Loucy (cell line): ENCODE measurements at regions not wholly inside any gene's neighbourhood (a gene's known extent, or its start where the extent isn't known, plus 50 kb on each side); places are given as distances from the start of the nearest gene placed in this dataset.
A peak's percentile ranks its signal among the peaks of the same experiment; 100 is the strongest.

Experiments
- H2AFZ ChIP-seq: fragments of 200-600 bp; sonication (generic); 2 replicates; pipeline ENCODE4 v1.6.0; 2016; ENCODE audit warnings: antibody characterized with exemption, mild to moderate bottlenecking, low read length, moderate library complexity
- H3F3A ChIP-seq: fragments of 200-600 bp; 2 replicates; pipeline ENCODE4 v1.6.0; 2016; ENCODE audit warnings: antibody characterized with exemption, low read depth, mild to moderate bottlenecking
- H3K27me3 ChIP-seq: fragments of 200-600 bp; sonication (generic); 2 replicates; pipeline ENCODE4 v1.6.1; 2014; ENCODE audit warnings: low read length, mild to moderate bottlenecking; ENCODE audit not compliant: insufficient read depth, poor library complexity, severe bottlenecking
- H3K36me3 ChIP-seq: fragments of 200-600 bp; sonication (generic); 2 replicates; pipeline ENCODE4 v1.6.1; 2016; ENCODE audit warnings: low read length; ENCODE audit not compliant: insufficient read depth
- H3K4me1 ChIP-seq: fragments of 200-600 bp; sonication (generic); 2 replicates; pipeline ENCODE4 v1.5.1; 2014; ENCODE audit warnings: low read length, mild to moderate bottlenecking; ENCODE audit not compliant: insufficient read depth, poor library complexity, severe bottlenecking
- H3K4me2 ChIP-seq: fragments of 200-600 bp; sonication (generic); 2 replicates; pipeline ENCODE4 v1.6.0; 2014; ENCODE audit warnings: antibody characterized with exemption, low read length, low read depth, mild to moderate bottlenecking; ENCODE audit not compliant: poor library complexity, severe bottlenecking
- H3K4me3 ChIP-seq: fragments of 200-600 bp; sonication (generic); 2 replicates; pipeline ENCODE4 v1.5.1; 2014; ENCODE audit warnings: low read length, mild to moderate bottlenecking, mixed read lengths; ENCODE audit not compliant: poor library complexity, severe bottlenecking
- H3K79me2 ChIP-seq: fragments of 200-600 bp; sonication (generic); 2 replicates; pipeline ENCODE4 v1.6.1; 2014; ENCODE audit warnings: low read length; ENCODE audit not compliant: insufficient read depth
- H3K9ac ChIP-seq: fragments of 200-600 bp; sonication (generic); 2 replicates; pipeline ENCODE4 v1.6.0; 2014; ENCODE audit warnings: mild to moderate bottlenecking, low read depth, low read length, moderate library complexity; ENCODE audit not compliant: poor library complexity, severe bottlenecking
- H3K9me2 ChIP-seq: fragments of 200-600 bp; sonication (generic); replicated peaks from 2 replicates; pipeline ENCODE4 v1.6.1; 2016; ENCODE audit warnings: low read depth, low read length, mixed read lengths
- H3K9me3 ChIP-seq: fragments of 200-600 bp; sonication (generic); 2 replicates; pipeline ENCODE4 v1.6.1; 2014; ENCODE audit warnings: mild to moderate bottlenecking, antibody characterized with exemption, low read length, low read depth; ENCODE audit not compliant: insufficient read depth
- H4K20me1 ChIP-seq: fragments of 200-600 bp; sonication (generic); 2 replicates; pipeline ENCODE4 v1.6.0; 2014; ENCODE audit warnings: antibody characterized with exemption, low read length, mild to moderate bottlenecking; ENCODE audit not compliant: insufficient read depth, poor library complexity, severe bottlenecking
- EZH2phosphoT487 ChIP-seq: fragments of 200-600 bp; IDR thresholded peaks from 2 replicates; pipeline ENCODE4 v1.6.1; 2018; ENCODE audit warnings: antibody characterized with exemption, mild to moderate bottlenecking, moderate library complexity, borderline replicate concordance
- TF ChIP-seq, protein P1 (sequence below): fragments of 200-600 bp; sonication (generic); conservative IDR thresholded peaks from 2 replicates; pipeline ENCODE4 v1.5.1; 2014; ENCODE audit warnings: mild to moderate bottlenecking, antibody characterized with exemption, low read length

DNA sequence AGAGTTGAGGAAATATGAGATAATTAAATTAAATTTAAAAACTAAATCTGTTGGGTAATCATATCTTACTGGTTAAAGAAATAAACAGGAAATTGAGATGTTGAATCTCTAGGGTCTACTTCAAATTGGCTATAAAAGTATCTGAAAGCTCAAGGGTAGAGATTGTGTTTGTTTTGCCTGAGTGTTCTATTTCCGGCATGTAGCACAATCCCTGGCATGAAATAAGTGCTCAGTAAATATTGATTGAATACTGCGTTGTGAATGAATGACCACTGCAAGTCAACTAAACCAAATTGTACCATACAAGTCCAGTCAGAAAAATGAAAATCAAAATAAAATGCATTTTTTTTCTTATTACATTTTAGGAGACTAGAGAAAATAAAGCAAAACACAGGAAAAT is 709.8 kb downstream of the EPM2A start:
- H3K36me3 ChIP-seq: no peaks in the 10 kb centered on the region
- H3K79me2 ChIP-seq: no peaks in the 10 kb centered on the region
- H2AFZ ChIP-seq: no peak overlapping the region
- H3K4me2 ChIP-seq: no peak overlapping the region
- no peaks in the 10 kb centered on the region for H4K20me1 ChIP-seq
- no peak overlapping the region for H3K9ac ChIP-seq
- no peaks in the 10 kb centered on the region for H3K9me3 ChIP-seq
- H3K27me3 ChIP-seq: no peaks in the 10 kb centered on the region
- H3K9me2 ChIP-seq: no peaks in the 10 kb centered on the region
- H3F3A ChIP-seq: no peaks in the 10 kb centered on the region
- H3K4me1 ChIP-seq: no peaks in the 10 kb centered on the region
- TF ChIP-seq EZH2phosphoT487: no peak
- TF ChIP-seq, protein P1, sequence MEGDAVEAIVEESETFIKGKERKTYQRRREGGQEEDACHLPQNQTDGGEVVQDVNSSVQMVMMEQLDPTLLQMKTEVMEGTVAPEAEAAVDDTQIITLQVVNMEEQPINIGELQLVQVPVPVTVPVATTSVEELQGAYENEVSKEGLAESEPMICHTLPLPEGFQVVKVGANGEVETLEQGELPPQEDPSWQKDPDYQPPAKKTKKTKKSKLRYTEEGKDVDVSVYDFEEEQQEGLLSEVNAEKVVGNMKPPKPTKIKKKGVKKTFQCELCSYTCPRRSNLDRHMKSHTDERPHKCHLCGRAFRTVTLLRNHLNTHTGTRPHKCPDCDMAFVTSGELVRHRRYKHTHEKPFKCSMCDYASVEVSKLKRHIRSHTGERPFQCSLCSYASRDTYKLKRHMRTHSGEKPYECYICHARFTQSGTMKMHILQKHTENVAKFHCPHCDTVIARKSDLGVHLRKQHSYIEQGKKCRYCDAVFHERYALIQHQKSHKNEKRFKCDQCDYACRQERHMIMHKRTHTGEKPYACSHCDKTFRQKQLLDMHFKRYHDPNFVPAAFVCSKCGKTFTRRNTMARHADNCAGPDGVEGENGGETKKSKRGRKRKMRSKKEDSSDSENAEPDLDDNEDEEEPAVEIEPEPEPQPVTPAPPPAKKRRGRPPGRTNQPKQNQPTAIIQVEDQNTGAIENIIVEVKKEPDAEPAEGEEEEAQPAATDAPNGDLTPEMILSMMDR: no peak
- H3K4me3 ChIP-seq: no peak overlapping the region

DNA sequence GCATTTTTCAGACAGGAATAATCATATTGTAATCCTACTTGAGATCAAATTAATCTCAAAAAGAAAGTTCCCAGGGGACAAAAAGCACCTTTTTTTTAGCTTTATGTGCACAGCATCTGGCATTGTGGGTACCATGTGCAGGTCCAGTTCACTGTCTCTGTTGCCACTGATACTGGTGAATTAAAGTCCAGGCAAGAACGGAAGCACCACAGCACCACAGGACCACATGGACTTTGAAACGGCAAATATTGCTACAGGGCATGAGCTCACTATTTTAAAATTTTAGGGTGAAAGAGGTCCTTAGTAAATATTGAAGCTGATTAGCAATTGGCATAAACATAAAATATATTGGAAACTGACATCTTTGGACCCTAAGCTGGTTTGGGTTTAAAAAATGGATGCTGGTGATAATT is 709.0 kb downstream of the EPM2A start:
- Histone ChIP-seq H3K4me1 (no peaks in the 10 kb centered on the region), H3K27me3 (no peaks in the 10 kb centered on the region), H3K36me3 (no peaks in the 10 kb centered on the region), H3K79me2 (no peaks in the 10 kb centered on the region), H3F3A (no peaks in the 10 kb centered on the region), H2AFZ (no peak overlapping the region), H3K9me3 (no peaks in the 10 kb centered on the region), H3K9ac (no peak overlapping the region), H3K4me2 (no peak overlapping the region), H3K4me3 (no peak overlapping the region), H3K9me2 (no peaks in the 10 kb centered on the region), H4K20me1 (no peaks in the 10 kb centered on the region)
- TF ChIP-seq, protein P1: no peak
- TF ChIP-seq EZH2phosphoT487: no peak

DNA sequence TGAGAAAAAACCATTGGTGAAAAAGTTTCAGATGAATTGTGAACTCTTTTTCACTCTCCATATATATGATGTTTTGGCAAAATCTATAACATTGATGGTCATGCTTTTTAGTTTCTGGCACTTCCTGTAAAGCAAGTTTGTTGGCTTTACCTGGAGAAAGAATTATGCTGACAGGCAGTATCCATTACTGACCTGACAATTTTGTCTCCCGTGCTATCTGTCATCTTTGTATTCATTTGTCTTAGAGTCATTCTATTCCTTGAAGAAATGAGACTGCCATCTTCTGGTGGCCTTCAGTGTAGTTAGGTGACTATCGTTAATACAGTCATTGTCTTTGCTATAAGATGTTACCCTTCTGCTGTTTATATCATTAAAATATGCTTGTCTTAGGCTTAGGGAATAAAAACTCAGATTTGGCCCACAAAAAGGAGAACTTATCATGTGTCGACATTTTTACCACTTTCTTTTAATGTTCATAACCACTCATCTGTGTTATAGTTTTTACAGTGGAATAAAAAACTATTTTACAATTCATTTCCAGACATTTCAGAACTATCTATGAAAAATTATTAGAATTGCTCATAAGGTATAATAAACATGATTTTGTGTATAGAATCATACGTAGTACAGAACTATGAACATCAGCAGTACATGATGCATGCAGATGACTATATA is 707.0 kb downstream of the EPM2A start:
- Histone ChIP-seq H3K9me3 (no peaks in the 10 kb centered on the region), H3F3A (no peaks in the 10 kb centered on the region), H4K20me1 (no peaks in the 10 kb centered on the region), H3K36me3 (no peaks in the 10 kb centered on the region), H3K9ac (no peak overlapping the region), H2AFZ (peak overlapping the region; percentile 55; the same call in 1 of the 2 replicates), H3K4me3 (no peak overlapping the region), H3K4me1 (no peaks in the 10 kb centered on the region), H3K4me2 (peak overlapping the region; percentile 10), H3K9me2 (no peaks in the 10 kb centered on the region), H3K79me2 (no peaks in the 10 kb centered on the region), H3K27me3 (no peaks in the 10 kb centered on the region)
- TF ChIP-seq EZH2phosphoT487: no peak
- TF ChIP-seq, protein P1: peak; percentile 87
